ENCODE measurements at regions not wholly inside any gene's neighbourhood (a gene's known extent, or its start where the extent isn't known, plus 50 kb on each side); places are given as distances from the start of the nearest gene placed in this dataset.

DNA sequence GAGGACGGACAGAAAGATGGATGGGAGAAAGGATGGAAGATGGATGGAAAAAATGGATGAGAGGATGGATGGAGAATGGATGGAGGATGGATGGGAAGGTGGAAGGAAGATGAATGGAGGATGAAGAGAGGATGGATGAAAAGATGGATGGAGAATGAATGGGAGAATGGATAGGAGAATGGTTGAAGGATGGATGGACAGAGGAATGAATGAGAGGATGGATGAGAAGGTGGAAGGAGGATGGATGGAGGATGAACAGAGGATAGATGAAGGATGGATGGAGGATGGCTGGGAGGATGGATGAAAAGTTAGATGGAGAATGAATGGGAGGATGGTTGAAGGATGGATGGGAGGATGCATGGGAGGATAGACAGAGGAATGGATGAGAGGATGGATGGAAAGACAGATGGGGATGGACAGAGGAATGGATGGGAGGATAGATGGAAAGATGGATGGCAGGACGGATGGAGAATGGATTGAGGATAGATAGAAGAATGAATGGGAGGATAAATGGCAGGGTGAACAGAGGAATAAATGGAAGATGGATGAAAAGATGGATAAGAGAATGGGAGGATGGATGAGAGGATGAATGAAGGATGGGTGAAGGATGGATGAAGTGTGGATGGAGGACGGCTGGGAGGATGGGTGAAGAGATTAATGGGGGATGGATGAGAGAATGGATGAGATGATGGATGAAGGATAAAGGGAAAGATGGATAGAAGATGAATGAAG lies 217.7 kb upstream of the IER5L start:
- DNase-seq: no peak

DNA sequence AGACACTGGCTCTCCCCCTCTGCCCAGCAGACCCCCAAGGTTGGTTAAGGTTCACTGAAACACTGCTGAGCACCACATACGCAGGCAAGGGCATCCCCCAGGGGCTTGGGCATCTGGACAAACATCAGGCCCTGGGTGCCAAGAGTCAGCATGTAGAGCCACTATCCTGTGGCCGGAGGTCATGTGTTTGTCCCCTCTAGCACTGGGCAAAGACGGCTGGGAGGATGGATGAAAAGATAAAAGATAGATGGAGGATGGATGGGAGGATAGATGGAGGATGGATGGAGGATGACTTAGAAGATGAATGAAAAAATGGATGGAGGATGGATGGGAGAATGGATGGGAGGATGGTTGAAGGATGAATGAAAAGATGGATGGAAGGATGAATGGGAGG lies 216.8 kb upstream of the IER5L start:
- no peak for DNase-seq

DNA sequence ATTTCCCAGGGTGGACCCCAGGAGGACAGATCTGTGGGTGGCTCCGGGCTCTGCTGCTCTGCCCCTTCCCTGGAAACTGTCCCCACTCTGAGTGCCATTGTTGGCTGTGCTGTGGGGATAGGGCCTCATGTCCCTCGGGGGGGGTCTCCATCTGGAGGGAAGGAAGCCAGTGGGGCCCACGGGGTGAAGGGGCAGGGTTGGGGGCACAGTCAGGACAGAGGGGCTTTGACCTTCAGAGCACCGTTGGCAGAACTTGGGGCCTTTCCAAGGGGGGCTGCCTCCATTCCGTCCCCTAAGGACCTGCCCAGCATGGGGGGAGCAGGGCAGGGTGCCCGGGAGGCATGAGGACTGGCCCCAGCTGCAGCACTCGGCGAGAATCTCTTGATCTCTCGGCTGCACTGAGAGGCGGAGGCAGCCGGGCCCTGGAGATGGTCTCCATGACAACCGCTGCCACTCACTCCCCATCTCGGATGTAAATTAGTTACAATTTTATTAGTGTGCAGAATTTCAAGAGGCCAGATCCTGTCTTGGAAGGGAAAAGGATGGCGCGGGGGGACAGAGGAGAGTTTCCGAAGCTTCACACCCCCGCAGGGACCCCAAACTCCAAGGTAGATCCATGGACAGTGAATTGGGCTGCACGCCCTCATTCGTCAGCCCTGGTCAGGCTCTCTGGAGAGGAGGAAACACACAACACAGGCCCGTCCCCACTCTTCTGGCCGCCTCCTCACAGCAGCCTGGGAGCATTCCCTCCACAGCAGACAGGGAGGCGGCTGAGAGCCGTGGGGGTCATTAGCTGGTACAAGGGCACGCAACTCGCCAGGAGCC lies 216.2 kb upstream of the IER5L start:
- no peak for DNase-seq

DNA sequence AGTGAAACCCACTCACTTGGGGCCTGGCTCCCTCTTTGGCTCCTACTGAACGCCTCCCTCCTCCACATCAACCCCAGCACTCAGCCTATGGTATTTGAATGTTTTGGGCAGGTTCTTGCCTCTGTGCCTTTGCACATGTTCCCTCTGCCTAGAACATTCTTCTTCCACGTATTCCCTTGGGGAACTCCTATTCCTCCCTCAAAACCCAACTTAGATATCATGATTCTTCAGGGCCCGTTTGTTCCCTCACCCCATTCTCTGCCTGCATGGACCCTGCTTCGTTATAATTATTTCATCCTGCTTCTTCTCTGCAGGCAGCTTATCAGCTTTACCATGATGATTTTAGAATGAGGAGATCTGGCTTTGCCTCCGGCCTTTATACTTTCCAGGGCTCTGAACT lies 215.0 kb upstream of the IER5L start:
- DNase-seq: no peak

DNA sequence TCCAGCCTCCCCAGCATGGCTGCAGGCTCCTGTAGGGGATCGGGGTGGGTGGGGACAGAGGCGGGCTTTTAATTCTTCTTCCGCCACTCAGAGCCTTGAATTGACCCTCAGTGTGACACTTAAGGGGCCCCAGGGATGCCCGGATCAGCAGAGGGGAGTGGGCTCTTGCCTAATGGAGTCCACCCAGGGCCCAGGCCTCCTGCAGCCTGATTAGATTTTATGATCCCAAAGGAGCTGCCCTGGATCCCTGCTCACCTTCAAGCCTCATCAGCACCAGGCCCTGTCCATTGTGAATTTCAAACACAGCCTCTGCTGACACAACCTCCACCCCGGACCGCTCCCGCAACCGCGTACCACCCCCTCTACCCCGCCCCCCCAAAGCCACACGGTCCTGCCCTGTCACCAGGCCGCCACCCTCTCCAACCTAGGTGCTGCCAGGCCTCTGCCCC lies 214.1 kb upstream of the IER5L start:
- no peak for DNase-seq

DNA sequence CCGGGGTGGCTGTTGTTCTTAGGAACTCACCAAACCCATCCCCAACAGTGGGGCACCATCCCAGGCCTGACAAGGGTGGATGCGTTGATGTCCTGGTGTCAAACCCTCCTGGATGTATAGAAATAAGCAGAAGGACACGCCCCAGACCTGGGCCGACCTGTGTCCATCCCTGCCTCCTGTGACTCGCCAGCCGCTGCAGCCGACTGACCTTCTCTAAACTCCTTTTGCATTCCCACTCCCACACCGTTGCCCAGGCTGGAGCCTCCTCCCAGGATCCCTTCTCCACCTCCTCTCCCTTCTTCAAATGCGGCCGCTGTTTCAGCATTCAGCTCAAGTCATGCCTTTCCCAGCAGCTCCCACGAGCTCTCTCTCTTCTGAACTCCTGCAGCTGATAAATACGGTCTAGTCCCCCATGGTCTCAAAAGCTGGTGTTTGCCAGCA lies 213.2 kb upstream of the IER5L start:
- DNase-seq: no peak

DNA sequence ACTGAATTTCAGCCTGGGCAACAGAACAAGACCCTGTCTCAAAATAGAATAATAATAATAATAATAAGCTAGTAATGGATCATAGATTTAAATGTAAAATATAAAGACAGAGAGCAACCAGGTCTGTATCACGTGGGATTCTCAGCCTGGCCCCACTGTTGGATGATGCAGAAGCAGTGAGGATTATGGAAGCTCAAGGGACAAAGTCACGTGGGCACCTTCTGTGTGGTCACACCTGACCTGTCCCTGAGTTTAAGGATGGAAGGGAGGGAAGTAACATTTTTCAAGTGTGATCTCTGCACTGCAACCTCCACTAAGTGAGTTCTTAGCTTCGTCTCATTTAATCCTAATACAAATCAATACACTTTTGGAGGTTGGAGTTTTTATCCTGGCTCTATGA lies 212.5 kb upstream of the IER5L start:
- DNase-seq: no peak

DNA sequence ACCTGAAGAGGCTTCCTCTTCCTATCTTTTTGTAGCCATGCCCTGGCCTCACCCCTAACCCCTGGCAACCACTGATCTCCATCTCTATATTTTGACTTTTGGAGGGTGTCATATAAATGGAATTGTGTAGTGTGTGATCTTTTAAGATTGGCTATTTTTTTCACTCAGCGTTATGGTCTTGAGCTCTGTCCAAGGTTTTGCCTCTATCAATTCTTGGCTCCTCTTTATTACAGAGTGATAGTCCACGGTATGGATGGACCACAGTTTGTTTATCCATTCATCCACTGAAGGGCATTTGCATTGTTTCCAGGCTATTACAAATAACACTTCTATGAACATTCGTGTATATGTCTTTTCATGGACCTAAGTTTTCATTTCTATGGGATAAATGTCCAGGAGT lies 209.8 kb upstream of the IER5L start:
- no peak for DNase-seq

DNA sequence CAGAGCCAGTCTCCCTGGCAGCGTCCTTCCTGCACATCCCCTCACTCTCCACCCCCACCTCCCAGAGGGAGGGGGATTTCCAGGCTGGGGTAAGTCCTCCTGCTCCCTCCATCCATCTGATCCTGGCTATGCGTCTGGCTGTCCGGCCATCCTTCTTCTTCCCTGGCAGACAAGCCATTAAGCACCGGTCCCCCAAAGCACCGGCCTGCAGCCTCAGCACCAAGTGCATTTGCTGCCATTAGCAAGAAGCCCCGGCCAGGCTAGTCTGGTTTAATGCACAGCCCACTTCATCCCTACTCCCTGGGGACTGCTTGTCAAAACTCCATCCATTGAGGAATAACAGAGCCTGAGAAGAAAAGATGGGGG lies 208.7 kb upstream of the IER5L start:
- DNase-seq: no peak

DNA sequence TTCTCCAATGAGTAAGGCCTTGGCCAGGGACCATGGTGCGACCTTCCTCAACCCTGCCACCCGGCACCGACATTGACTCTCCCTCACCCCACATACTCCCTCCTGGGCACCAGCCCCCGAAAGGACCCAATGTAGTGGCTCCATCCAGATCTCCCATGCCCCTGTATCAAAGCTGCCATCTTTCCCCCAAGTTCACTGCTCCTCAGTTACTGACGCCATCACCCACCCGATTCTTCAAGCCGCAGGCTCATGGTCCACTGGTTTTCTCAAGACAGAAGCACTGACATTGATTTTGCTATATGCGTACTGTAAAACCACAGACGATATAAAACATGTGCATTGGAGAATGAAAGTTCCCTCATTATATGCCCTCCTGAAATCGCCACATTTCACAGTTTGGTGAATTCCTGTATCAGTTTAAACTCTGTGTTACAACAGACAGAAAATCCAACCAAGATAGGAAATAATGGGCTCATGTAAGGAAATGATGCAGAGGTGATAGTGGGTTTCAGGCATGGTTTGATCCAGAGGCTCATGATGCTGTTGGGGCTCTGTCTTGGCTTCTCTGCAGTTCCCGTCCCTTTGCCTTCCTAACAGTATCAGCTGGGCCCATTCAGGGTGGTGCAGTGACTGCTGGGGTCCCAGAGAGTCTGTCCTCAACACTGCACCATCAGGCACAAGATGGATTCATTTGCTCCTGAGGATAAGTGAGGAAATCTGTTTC lies 207.3 kb upstream of the IER5L start:
- DNase-seq: no peak

DNA sequence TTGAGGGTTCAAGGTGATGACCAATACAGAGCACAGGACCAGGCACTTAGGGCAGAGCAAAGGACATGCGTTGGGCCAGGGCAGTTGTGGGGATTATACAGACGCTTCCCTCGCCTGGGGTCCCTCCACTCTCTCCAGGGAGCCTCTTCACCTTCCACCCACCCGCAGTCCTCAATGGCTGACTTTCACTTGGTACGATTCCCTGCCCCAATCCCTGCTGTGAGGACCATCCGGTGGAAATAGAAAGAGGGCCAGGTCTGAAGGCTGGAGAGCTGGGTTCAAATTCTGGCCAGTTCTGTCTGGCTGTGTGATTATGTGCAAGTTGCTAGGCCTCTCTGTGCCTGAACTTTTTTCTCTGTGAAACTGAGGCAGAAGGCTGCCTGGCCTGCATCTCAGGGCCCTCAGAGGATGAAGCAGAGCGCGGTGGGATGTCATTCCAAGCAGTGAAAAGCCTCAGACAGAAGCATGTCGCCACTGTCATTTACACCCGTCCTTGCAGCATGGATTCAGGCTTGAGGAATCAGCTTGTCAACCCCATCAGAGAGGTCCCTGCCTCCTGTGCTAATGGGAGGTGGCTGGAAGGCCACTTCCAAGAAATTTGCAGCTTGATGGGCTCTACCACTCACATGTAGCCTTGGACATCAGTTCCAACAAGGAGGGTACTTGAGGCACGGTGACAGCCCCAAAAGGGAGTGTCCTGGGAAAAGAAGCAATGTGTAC lies 206.6 kb upstream of the IER5L start:
- no peak for DNase-seq

DNA sequence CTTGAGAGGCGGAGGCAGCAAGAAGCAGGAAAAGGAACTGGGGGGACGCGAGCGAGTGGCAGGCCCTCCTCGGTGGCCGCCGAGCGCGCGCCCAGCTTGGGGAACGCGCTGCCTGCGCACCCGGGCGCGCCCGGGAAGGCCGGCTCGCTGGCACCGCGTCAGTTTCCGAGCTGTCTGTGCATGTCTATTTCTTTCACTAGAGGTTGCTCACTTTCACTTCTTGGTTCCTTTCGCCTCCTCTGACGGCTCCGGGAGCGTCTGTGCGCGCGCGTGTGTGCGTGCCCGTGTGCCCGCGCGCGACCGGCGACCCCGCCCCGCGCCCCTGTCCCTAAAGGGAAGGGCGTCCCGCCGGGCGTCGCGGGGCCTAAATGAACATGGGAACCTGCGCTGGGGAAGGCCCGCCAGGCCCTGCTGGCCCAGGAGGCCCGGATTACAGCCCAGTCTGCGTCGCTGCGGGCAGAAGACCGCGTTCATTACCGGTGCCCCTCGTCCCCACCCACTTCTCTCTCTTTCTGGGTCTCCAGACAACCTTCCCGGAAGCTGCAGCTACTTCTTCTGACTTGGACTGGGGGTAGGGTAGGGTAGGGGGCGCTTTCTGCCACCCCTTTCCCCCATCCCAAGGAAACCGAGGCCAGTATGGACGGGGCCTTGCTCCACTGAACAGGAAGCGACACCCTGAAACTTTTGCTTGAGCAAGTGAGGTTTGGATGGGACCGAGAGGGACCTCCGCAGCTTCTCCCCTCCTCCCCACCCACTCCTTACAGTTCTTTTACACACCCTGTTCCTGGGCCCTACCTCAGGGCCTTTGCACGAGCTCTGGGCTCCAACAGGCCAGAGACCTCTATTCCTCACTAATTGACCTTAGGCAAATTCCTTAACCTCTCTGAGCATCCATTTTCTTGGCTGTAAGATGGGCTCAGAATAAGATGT lies 205.8 kb upstream of the IER5L start:
- no peak for DNase-seq

DNA sequence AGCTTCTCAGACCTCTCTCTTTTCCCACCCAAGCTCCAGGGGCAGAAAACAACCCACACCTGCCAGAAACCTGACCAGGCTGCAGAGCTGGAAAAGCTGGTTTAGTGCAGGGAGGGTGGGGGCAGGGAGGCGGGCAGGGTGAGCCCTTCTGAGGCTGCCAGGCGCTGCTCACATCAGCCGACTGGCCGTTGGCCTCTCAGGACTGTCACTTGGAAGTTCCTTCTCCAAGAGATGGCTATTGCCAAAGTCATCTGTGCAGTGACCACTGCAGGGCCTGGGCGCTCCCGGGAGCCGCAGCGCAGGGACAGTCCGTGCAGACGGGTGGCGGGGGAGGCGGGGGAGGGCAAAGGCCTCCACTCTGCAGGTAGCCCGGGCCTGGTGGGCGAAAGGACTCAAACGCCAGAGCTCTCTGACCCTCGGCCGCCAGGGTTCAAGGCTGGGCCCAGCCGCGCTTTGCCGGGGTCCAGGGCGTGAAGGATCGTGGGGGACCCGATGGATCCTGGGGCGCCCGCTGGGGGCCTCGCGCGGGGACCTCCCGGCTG lies 205.0 kb upstream of the IER5L start:
- no peak for DNase-seq

DNA sequence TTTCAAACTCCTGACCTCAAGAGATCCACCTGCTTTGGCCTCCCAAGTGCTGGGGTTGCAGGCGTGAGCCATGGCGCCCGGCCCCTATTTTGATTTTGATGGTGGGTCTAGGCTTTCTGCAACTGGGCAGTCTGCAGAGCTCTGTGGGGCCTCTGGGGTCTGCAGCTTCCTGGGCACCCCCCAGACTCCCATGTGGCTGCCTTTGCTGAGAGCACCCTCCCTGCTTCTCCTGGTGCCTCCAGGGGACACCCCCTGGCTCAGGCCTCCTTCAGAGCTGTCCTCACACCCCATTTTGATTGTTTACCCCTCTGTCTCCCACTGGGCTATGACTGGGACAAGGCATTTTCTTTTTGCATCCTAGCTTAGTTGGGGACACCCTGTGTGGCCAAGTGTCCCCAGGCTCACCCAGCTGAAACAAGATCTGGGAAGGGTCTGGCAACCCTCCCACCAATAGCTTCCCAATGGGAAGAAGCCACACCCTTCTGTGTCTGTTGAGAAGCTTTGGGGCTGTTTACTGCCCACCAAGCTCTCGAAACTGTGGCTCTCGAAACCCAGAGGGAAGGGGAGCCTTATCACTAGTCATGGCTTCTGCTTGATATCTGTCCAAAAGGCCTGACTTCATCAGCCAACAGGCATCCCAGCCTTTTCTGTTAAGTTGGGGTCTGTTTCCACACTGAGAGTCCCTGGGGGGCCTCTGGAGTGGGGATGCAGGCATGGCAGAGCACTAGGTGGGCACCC lies 204.4 kb upstream of the IER5L start:
- no peak for DNase-seq

DNA sequence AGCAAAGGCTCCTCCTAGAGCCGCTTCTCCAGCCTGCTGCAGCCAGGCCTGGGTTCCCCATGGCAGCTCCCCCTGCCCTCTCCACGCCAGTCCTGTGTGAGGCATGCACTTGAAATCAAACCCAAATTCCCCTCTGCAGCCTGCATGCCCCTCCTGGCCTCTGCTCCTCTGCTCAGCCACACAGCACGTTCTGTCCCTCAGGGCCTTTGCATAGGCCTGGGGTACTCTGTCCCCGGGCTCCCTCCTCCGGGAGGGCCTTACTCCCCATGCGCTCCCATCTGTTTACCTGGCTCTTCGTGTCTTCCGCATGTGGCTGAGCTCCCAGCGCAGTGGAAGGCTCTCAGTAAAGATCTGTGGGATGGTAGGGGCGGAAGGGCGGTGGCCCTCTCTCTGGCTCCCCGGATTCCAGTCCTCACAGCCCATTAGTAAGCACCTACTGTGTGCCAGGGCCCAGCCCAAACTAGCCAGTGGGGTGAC lies 203.5 kb upstream of the IER5L start:
- DNase-seq: no peak

DNA sequence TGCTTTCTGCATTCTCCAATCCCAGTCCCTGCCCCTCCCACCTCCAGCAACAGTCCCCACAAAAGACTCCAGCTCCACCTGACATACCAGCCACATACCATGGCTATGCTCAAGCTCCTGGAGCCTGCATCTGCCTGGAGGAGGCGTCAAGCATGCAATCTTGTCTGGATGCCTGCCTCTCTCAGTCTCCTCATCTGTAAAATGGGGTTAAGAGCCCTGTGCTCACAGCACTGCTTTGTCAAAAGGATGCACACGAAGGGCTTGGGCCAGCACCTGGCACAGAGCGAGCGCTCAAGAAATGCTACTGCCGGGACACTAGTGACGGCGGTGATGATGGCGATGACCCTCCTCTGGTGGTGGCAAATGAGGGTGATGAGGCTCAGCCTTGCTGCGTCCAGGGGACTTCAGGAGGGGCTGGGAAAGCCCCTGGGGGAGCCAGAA lies 202.9 kb upstream of the IER5L start:
- no peak for DNase-seq

DNA sequence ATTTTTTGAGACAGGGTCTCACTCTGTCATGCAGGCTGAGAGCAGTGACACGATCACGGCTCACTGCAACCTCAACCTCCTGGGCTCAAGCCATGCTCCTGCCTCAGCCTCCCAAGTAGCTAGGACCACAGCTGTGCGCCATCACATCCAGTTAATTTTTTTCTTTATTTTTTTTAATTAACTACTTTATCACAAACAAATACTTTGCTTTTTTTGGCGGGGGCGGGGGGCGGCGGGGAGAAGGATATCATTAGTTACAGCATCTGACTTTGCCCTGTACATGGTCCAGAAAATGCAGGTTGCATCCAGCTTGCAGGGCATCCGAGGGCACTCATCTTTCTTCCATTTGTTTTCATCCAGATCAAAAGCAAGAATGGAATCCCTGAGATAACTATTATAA lies 201.8 kb upstream of the IER5L start:
- DNase-seq: no peak

DNA sequence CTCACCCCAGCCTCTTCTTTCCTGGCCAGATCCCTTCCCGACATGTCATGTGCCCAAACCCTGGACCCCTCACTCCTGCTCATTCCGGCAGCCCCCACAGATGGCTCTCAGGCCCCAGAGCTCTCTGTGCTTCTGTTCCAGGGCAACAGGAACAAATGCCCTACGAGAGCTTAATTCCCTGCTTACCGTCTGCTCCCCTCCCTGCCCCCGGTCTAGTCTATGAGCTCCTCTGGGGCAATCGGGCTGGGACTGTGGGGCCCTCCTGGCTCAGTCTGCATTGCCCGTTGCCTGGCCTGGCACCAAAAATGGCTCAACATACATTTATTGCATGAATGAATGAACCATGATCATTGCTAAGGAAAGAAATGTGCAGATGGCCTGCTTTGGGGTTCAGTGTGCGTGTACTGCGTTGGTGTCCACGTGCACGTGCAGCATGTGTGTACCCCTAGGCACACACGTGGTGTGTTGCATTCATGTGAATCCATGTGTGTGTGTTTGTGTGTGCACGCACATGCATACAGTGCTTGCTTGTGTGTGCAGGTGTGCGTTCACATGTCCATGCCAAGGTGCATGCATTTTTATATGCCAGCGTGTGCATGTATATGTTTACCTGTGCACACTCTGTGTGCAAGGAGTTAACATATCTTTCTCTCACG lies 201.2 kb upstream of the IER5L start:
- DNase-seq: no peak

DNA sequence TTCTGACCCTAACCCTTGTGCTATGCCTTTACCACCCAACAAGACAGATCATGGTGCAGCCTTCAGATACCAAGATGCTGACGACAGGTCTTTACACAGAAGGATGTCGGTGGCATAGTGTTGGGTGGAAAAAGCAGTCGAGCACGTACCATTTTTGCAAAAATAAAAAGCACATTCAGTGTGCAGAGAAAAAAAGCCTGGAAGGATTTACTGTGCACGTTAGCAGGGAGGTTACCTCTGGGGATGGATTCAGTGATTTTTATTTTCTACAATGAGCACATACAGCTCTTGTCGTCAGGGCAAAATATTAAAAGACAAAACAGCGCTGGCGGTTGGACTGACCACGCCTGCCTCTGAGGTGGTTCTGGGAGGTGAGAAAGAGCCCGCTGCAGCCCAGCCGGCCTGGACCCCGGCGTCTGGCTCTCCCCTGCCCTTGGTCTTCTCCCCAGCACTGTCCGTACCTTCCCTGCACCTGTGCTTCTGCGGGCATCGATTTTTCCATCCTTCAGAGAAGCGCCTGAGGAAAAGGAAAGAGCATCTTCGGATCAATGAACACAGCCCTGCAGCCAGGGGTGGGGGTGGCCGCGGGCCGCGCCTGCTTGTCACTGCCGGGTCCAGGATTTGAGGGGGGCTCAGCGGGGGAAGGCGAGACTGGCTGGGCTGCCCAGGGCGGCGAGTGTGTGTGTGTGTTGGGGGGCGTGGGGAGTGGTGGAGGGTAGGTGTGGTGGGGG lies 200.0 kb upstream of the IER5L start:
- DNase-seq: no peak
